ENCODE measurements at regions not wholly inside any gene's neighbourhood (a gene's known extent, or its start where the extent isn't known, plus 50 kb on each side); places are given as distances from the start of the nearest gene placed in this dataset.

DNA sequence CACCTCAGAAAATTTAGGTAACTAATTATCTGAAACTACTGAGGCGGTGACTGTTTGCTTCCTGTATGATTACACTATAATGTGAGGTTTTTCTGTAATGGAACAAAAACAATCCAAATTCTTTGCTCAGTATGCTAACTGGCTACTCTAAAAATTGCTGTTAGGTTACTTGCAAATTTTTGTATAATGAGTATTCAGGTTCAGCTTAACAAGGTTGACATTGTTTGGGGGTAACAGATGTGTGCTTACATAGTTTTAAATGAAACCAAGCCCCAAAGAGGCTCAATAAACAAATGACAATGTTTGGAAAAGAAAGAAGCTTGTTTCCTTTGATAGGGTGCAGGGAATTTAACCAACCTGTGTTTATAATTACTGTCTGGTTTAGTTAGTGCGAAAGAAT is 414.5 kb upstream of the MDFIC2 start:
- Histone ChIP-seq H3K9ac (ENCODE audit: insufficient read depth, low read length, poor library complexity, severe bottlenecking) (no peak overlapping the region), H4K20me1 (ENCODE audit: insufficient read depth, low read length) (no peaks in the 10 kb centered on the region), H3K9me3 (replicated peaks in 1 of 2; ENCODE audit: control insufficient read depth in 1 of 2, insufficient read depth in 1 of 2, low read length in 2 of 2) (no peaks in the 10 kb centered on the region), H3K79me2 (ENCODE audit: insufficient read depth, low read length) (no peaks in the 10 kb centered on the region), H3K4me1 (ENCODE audit: control insufficient read depth in 1 of 2, insufficient read depth in 2 of 2, low read length in 2 of 2) (no peaks in the 10 kb centered on the region), H3K27ac (ENCODE audit: low read depth in 1 of 2, low read length in 2 of 2) (no peak overlapping the region), H2AFZ (ENCODE audit: insufficient read depth, low read depth, low read length, poor library complexity, severe bottlenecking) (no peak overlapping the region), H3K36me3 (replicated peaks in 1 of 2; ENCODE audit: control insufficient read depth in 1 of 2, insufficient read depth in 2 of 2, low read length in 2 of 2) (no peaks in the 10 kb centered on the region), H3K4me3 (replicated peaks in 1 of 3; ENCODE audit: low read depth in 2 of 3, low read length in 3 of 3) (no peak overlapping the region), H3K27me3 (ENCODE audit: control insufficient read depth in 2 of 2, insufficient read depth in 2 of 2, low read length in 2 of 2) (no peaks in the 10 kb centered on the region), H3K4me2 (replicated peaks; ENCODE audit: extremely low read depth, low read length, poor library complexity, severe bottlenecking) (no peak overlapping the region)
- no peaks in the 10 kb centered on the region for H3K4me1 Mint-ChIP-seq
- TF ChIP-seq, protein P1, sequence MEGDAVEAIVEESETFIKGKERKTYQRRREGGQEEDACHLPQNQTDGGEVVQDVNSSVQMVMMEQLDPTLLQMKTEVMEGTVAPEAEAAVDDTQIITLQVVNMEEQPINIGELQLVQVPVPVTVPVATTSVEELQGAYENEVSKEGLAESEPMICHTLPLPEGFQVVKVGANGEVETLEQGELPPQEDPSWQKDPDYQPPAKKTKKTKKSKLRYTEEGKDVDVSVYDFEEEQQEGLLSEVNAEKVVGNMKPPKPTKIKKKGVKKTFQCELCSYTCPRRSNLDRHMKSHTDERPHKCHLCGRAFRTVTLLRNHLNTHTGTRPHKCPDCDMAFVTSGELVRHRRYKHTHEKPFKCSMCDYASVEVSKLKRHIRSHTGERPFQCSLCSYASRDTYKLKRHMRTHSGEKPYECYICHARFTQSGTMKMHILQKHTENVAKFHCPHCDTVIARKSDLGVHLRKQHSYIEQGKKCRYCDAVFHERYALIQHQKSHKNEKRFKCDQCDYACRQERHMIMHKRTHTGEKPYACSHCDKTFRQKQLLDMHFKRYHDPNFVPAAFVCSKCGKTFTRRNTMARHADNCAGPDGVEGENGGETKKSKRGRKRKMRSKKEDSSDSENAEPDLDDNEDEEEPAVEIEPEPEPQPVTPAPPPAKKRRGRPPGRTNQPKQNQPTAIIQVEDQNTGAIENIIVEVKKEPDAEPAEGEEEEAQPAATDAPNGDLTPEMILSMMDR (IDR thresholded peaks at IDR 0.05), result no peak
- no peaks in the 10 kb centered on the region for H3K36me3 Mint-ChIP-seq
- intact Hi-C loops (cut with micrococcal nuclease), result no loop called here
- H3K27me3 Mint-ChIP-seq (ENCODE audit: low read depth in 3 of 3), result no peaks in the 10 kb centered on the region
- no peak overlapping the region for H3K27ac Mint-ChIP-seq
- no CpG with 5 or more reads among the region's 2 CpGs for whole genome bisulfite sequencing (ENCODE audit: insufficient coverage)
- H3K4me3 Mint-ChIP-seq, result no peak overlapping the region
- H3K9me3 Mint-ChIP-seq, result no peaks in the 10 kb centered on the region
- no peak for DNase-seq

DNA sequence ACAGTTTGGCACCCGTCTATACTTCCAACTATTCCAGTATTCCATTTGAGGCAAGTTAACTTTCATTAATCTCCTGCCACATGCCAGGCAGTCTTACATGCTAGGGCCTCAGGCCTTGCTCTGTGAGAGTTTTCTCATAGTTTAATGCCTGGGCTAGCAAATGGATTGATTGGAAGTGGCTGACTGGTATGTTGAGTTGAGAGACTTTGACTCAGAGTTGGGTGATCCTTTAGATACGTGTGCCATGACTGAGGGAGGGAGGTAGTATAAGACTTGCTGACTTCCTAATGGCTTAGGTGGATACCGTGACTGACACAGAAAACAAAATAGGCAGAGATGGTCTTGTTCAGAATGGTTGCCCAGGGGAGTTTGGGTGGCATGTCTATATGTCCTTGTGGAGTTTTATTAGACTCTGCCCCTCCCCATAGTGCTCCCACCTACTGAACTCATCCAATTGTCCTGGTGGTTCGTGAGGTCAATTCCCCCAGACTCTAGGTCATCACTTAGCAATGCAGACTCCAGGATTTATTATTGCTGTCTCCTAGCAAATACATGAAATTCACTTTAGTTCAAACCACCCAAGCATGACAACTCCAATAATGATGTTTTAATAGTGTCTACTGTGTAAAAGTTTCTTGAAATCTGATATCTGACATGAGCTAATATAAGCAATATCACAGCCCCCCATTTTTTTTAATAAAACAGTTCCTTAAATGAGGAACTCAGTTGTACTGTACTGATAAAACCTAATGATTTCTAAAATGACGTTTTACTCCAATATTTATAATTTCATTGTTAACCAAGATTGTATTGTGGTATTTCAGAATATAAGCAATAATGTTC is 413.9 kb upstream of the MDFIC2 start:
- WGBS (ENCODE audit: insufficient coverage), result 100% methylated on average over 1 of the region's 5 CpGs
- no peak overlapping the region for H3K4me3 Mint-ChIP-seq

More for the DNA sequence above, 413.9 kb upstream of the MDFIC2 start:
- Histone ChIP-seq H3K79me2 (ENCODE audit: insufficient read depth, low read length) (no peaks in the 10 kb centered on the region), H3K27ac (ENCODE audit: low read depth in 1 of 2, low read length in 2 of 2) (no peak overlapping the region), H3K9ac (ENCODE audit: insufficient read depth, low read length, poor library complexity, severe bottlenecking) (no peak overlapping the region), H4K20me1 (ENCODE audit: insufficient read depth, low read length) (no peaks in the 10 kb centered on the region), H3K4me2 (replicated peaks; ENCODE audit: extremely low read depth, low read length, poor library complexity, severe bottlenecking) (no peak overlapping the region), H3K36me3 (replicated peaks in 1 of 2; ENCODE audit: control insufficient read depth in 1 of 2, insufficient read depth in 2 of 2, low read length in 2 of 2) (no peaks in the 10 kb centered on the region), H3K4me3 (replicated peaks in 1 of 3; ENCODE audit: low read depth in 2 of 3, low read length in 3 of 3) (no peak overlapping the region), H3K4me1 (ENCODE audit: control insufficient read depth in 1 of 2, insufficient read depth in 2 of 2, low read length in 2 of 2) (no peaks in the 10 kb centered on the region), H3K27me3 (ENCODE audit: control insufficient read depth in 2 of 2, insufficient read depth in 2 of 2, low read length in 2 of 2) (no peaks in the 10 kb centered on the region), H2AFZ (ENCODE audit: insufficient read depth, low read depth, low read length, poor library complexity, severe bottlenecking) (no peak overlapping the region), H3K9me3 (replicated peaks in 1 of 2; ENCODE audit: control insufficient read depth in 1 of 2, insufficient read depth in 1 of 2, low read length in 2 of 2) (no peaks in the 10 kb centered on the region)
- Mint-ChIP-seq H3K27ac (no peak overlapping the region), H3K36me3 (no peaks in the 10 kb centered on the region), H3K9me3 (no peaks in the 10 kb centered on the region), H3K4me1 (no peaks in the 10 kb centered on the region), H3K27me3 (ENCODE audit: low read depth in 3 of 3) (no peaks in the 10 kb centered on the region)
- no peak for DNase-seq
- intact Hi-C loops (cut with micrococcal nuclease), result no loop called here
- TF ChIP-seq, protein P1 (IDR thresholded peaks at IDR 0.05), result no peak
